Neural cell (in vitro differentiated cells): ENCODE measurements at regions not wholly inside any gene's neighbourhood (a gene's known extent, or its start where the extent isn't known, plus 50 kb on each side); places are given as distances from the start of the nearest gene placed in this dataset.

Experiments
- H2AFZ ChIP-seq: fragments of 200-600, 300-800 bp; sonication (generic), shearing (Covaris generic); 2 replicates; pipeline ENCODE4 v1.6.0; 2014; ENCODE audit warnings: low read depth, mild to moderate bottlenecking, antibody characterized with exemption, low read length, moderate library complexity
- H3F3A ChIP-seq: fragments of 200-600 bp; shearing (Covaris generic); 2 replicates; pipeline ENCODE4 v1.6.1; 2016; ENCODE audit warnings: mild to moderate bottlenecking, moderate library complexity, mixed read lengths, antibody characterized with exemption, low read length; ENCODE audit not compliant: insufficient read depth, poor library complexity, severe bottlenecking
- H3K27ac ChIP-seq: fragments of 200-600, 300-800 bp; sonication (generic), shearing (Covaris generic); 2 replicates; pipeline ENCODE4 v1.5.1; 2014; ENCODE audit warnings: mild to moderate bottlenecking, low read length, moderate library complexity
- H3K27me3 ChIP-seq: fragments of 300-800, 200-600 bp; sonication (generic), shearing (Covaris generic); 2 replicates; pipeline ENCODE4 v1.6.0; 2014; ENCODE audit warnings: mild to moderate bottlenecking, low read depth, low read length, moderate library complexity; ENCODE audit not compliant: insufficient read depth
- H3K36me3 ChIP-seq: fragments of 300-800, 200-600 bp; sonication (generic), shearing (Covaris generic); 2 replicates; pipeline ENCODE4 v1.5.1; 2014; ENCODE audit warnings: mild to moderate bottlenecking, antibody characterized with exemption, low read length, moderate library complexity; ENCODE audit not compliant: insufficient read depth
- H3K4me2 ChIP-seq: fragments of 300-800, 200-600 bp; sonication (generic), shearing (Covaris generic); 2 replicates; pipeline ENCODE4 v1.6.0; 2014; ENCODE audit warnings: mild to moderate bottlenecking, low read length
- H3K4me3 ChIP-seq: fragments of 300-800, 200-600 bp; sonication (generic), shearing (Covaris generic); 2 replicates; pipeline ENCODE4 v1.5.1; 2014; ENCODE audit warnings: mild to moderate bottlenecking, low read length, moderate library complexity
- H3K79me2 ChIP-seq: fragments of 200-600 bp; shearing (Covaris generic); replicated peaks from 2 replicates; pipeline ENCODE4 v1.6.0; 2014; ENCODE audit warnings: mild to moderate bottlenecking, low read length, moderate library complexity; ENCODE audit not compliant: insufficient read depth
- H3K9ac ChIP-seq: fragments of 300-800, 200-600 bp; sonication (generic), shearing (Covaris generic); 2 replicates; pipeline ENCODE4 v1.6.1; 2016; ENCODE audit warnings: mild to moderate bottlenecking, low read length, mixed read lengths
- H3K9me2 ChIP-seq: fragments of 200-600 bp; shearing (Covaris generic); 2 replicates; pipeline ENCODE4 v1.6.1; 2016; ENCODE audit warnings: mild to moderate bottlenecking, low read length, mixed read lengths; ENCODE audit not compliant: insufficient read depth
- H3K9me3 ChIP-seq: fragments of 200-600, 300-800 bp; sonication (generic), shearing (Covaris generic); 2 replicates; pipeline ENCODE4 v1.6.1; 2016; ENCODE audit warnings: mild to moderate bottlenecking, mixed run types, low read length, moderate library complexity, mixed read lengths
- H4K20me1 ChIP-seq: fragments of 200-600 bp; shearing (Covaris generic); 2 replicates; pipeline ENCODE4 v1.6.1; 2016; ENCODE audit warnings: mild to moderate bottlenecking, mixed run types; ENCODE audit not compliant: insufficient read depth
- CTCF ChIP-seq: fragments of 450-650 bp; IDR thresholded peaks from 2 replicates; pipeline ENCODE4 v1.5.1; 2014; ENCODE audit warnings: antibody characterized with exemption, mild to moderate bottlenecking, moderate library complexity; ENCODE audit not compliant: poor library complexity, severe bottlenecking
- EP300 ChIP-seq: fragments of 450-650 bp; conservative IDR thresholded peaks from 2 replicates; pipeline ENCODE4 v1.6.1; 2014; ENCODE audit warnings: antibody characterized with exemption, mild to moderate bottlenecking, moderate library complexity; ENCODE audit not compliant: poor library complexity, severe bottlenecking
- EZH2 ChIP-seq: fragments of 200-600, 300-800 bp; shearing (Covaris generic), sonication (generic); IDR thresholded peaks from 2 replicates; pipeline ENCODE4 v1.6.1; 2014; ENCODE audit warnings: antibody characterized with exemption, low read length, borderline replicate concordance, mild to moderate bottlenecking; ENCODE audit not compliant: insufficient read depth, poor library complexity, severe bottlenecking
- MXI1 ChIP-seq: fragments of 450-650 bp; conservative IDR thresholded peaks from 2 replicates; pipeline ENCODE4 v1.6.1; 2014; ENCODE audit warnings: antibody characterized with exemption, mild to moderate bottlenecking; ENCODE audit not compliant: poor library complexity, severe bottlenecking
- POLR2AphosphoS5 ChIP-seq: IDR thresholded peaks from 2 replicates; pipeline ENCODE4 v1.6.1; 2012
- RAD21 ChIP-seq: fragments of 450-650 bp; conservative IDR thresholded peaks from 2 replicates; pipeline ENCODE4 v1.6.1; 2014; ENCODE audit warnings: antibody characterized with exemption, mild to moderate bottlenecking, moderate library complexity
- REST ChIP-seq: IDR thresholded peaks from 2 replicates; pipeline ENCODE4 v1.6.1; 2012; ENCODE audit warnings: borderline replicate concordance
- SMC3 ChIP-seq: fragments of 450-650 bp; conservative IDR thresholded peaks from 2 replicates; pipeline ENCODE4 v1.6.1; 2014; ENCODE audit warnings: antibody characterized with exemption, mild to moderate bottlenecking, moderate library complexity; ENCODE audit not compliant: poor library complexity
- TAF1 ChIP-seq: IDR thresholded peaks from 2 replicates; pipeline ENCODE4 v1.6.1; 2012; ENCODE audit warnings: low read depth

- no peaks in the 10 kb centered on the region for H3F3A ChIP-seq
- no peaks in the 10 kb centered on the region for H3K79me2 ChIP-seq
- TF ChIP-seq MXI1 (no peak), REST (no peak), SMC3 (no peak), RAD21 (no peak), EP300 (no peak), POLR2AphosphoS5 (no peak), TAF1 (no peak), EZH2 (no peak), CTCF (no peak)
- H3K27ac ChIP-seq = no peak overlapping the region
- no peaks in the 10 kb centered on the region for H3K27me3 ChIP-seq
- no peaks in the 10 kb centered on the region for H4K20me1 ChIP-seq
- no peaks in the 10 kb centered on the region for H3K36me3 ChIP-seq
- no peaks in the 10 kb centered on the region for H3K9me3 ChIP-seq
- H3K4me2 ChIP-seq = no peak overlapping the region
- no peak overlapping the region for H2AFZ ChIP-seq
- no peak overlapping the region for H3K9ac ChIP-seq
- no peak overlapping the region for H3K4me3 ChIP-seq
- H3K9me2 ChIP-seq = no peaks in the 10 kb centered on the region
These were observed 336.1 kb upstream of the PKDCC start for GRCh38 chr2:41711736-41712135.

GRCh38 chr2:41716497-41716896 is 331.3 kb upstream of the PKDCC start:
- H3K9me2 ChIP-seq = no peaks in the 10 kb centered on the region
- H3K9me3 ChIP-seq = no peaks in the 10 kb centered on the region
- H3K36me3 ChIP-seq = no peaks in the 10 kb centered on the region
- no peak overlapping the region for H3K9ac ChIP-seq
- no peak overlapping the region for H3K4me2 ChIP-seq
- TF ChIP-seq POLR2AphosphoS5 = no peak
- no peak for TF ChIP-seq SMC3
- no peak for TF ChIP-seq REST
- TF ChIP-seq EZH2 = no peak
- no peak for TF ChIP-seq CTCF
- no peak for TF ChIP-seq TAF1
- TF ChIP-seq EP300 = no peak
- H3F3A ChIP-seq = no peaks in the 10 kb centered on the region
- H3K79me2 ChIP-seq = no peaks in the 10 kb centered on the region
- H4K20me1 ChIP-seq = no peaks in the 10 kb centered on the region
- no peaks in the 10 kb centered on the region for H3K27me3 ChIP-seq
- H3K4me3 ChIP-seq = no peak overlapping the region
- H3K27ac ChIP-seq = no peak overlapping the region
- no peak overlapping the region for H2AFZ ChIP-seq
